CD4-positive, alpha-beta T cell treated with Interleukin-4 for 1 hour (primary cell): ENCODE measurements at regions not wholly inside any gene's neighbourhood (a gene's known extent, or its start where the extent isn't known, plus 50 kb on each side); places are given as distances from the start of the nearest gene placed in this dataset.

Experiments
- DNase-seq, 2 donors: peaks; one replicate each; pipeline ENCODE4 v3.0.0-alpha.2; 2020 to 2022

DNA sequence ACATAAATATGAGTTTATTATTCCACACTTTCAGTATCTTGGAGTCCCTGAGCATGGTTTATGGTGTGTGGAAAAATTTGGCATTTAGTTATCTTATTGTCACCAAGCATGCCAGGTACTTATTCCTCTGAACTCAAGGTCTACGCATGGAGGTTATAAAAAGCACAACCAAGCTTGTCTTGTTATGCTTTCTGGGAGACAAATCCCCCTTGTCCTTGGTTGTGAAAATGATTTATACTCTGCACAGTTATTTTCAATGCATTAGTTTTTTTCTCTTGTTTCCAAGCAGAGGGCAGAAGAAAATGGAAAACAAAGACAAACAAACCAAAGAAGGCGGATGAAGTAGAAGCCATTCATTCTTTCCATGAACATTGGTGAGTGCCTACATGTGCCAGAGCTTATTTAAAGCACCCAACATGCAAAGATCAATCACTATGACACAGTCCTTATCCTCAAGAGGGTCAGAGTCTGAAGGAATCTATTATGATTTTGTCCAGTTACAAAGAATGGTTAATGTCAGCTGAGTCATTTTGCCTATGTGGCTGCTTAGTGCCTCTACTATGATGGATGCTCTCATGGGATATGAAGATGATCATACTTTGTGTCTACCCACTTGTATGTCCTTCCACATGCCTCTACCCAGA is 323.1 kb downstream of the TENT4A start:
- DNase-seq, result no peak

DNA sequence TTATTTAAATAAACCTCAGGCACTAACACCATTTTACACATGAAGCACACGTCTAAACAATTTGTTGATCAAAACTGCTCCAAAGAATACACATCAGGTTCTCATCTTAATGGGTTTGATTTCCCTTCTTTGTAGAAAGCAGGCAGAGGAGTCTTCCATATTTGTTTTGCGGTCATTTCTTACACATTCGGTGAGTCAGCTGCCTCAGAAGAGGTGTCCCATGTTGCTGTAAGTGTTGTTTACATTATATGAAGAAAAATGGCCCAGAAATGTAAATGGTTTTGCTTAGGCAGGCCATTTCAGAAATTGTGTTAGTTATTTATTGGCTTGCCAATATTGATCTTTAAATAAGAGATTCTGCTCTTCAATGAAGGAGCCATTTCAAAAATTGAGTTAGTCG is 325.8 kb downstream of the TENT4A start:
- DNase-seq, result no peak

DNA sequence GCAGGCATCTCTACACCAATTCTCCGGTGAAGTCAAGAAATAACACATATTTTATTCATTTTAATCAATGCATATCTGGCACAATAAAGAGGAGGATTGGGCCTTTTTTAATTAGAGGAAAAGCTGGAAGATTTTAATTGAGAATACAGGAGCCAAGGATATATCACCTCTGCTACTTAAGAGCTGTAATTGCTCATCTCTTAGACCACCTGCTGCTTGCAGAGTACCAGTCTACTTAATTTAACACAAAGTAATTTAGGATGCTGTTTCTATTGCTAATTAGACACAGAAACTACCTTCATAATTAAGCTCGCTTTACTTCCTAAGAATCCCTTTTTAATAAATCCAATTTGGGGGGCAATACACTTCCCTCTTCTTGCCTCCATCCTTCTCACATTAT is 326.9 kb downstream of the TENT4A start:
- no peak for DNase-seq

DNA sequence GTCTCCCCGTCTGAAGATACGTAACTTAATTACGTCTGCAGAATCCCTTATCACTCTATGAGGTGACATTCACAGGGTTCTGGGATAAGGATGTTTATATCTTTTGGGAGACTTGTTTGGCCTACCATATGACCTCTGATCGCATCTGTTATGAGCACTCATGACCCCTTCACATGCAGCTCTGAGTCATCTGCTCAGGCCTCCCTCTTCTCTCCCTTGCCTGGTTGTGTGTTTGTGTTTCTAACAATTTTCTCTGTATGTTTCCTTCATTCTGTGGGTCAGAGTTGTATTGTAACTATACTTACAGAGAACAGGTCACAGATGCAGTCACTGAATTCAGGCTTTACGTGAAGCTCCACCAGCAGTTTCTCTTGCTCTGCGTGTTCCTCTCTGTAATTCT is 330.6 kb downstream of the TENT4A start:
- no peak for DNase-seq

DNA sequence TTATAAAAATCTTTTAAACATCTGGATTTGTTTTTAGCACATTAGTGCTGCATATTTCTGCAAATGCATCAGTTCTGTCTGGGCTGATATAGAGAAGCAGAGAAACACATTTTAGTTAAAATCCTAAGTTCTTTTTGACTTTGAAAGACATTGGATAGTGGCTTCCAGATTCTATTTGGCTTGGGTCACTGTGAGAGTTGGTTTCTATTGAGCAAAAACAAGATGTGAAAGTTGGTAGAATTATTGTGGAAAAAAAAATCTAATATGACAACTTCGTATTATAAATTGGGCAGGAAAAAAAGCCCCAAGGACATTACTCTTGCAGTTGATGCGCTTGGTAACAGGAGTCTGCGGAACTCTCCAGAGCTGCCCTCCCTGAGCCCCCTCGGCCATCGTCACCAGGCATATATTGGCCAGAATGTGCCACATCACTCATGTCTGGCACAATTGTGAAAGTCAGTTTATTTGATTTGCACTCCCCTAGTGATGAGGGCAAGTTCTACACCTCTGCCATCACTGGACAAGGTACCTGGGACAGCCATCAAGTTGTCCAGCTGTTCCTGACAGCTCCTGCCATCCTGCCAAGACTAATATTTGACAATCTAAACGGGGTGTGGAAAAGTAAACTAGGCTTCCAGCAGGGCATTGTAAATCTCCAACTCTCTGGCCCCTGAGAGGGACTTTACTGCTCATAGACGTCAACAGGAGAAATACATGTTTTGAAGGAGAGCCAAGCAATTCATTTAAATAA is 334.5 kb downstream of the TENT4A start:
- no peak for DNase-seq

DNA sequence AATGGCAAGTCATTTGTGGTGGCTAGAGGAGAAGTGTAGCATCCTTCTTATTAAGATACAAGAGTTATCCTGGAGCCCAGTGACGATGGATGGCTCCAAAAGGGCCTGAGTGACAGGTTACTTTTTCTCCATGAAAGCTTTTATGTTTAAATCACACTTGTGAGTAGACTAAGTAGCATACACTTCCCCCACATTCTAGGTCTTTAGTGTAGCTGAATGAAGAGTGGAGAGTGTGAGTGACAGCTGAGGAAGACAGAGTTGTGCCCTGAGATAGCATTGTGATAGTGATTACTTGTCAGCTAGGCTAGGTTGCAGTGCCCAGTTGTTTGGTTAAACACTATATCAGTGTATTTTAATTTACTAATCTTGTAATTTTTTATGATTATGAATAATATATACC is 337.8 kb downstream of the TENT4A start:
- no peak for DNase-seq

DNA sequence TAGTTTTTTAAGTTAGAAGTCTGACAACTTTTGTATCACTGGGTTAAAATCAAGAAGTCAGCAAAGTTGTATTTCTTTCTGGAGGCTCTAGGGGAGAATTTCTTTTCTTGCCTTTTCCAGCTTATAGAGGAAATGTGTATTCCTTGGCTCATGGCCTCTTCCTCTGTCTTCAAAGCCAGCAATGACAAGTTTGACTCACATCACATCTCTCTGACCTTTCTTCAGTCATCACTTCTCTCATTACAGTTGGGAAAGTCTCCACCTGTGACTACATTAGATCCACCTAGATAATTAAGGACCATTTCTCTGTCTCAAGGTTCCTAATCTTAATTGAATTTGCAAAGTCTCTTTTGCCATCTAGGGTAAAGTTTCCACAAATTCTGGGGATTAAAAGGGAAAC is 339.9 kb downstream of the TENT4A start:
- DNase-seq, result no peak

DNA sequence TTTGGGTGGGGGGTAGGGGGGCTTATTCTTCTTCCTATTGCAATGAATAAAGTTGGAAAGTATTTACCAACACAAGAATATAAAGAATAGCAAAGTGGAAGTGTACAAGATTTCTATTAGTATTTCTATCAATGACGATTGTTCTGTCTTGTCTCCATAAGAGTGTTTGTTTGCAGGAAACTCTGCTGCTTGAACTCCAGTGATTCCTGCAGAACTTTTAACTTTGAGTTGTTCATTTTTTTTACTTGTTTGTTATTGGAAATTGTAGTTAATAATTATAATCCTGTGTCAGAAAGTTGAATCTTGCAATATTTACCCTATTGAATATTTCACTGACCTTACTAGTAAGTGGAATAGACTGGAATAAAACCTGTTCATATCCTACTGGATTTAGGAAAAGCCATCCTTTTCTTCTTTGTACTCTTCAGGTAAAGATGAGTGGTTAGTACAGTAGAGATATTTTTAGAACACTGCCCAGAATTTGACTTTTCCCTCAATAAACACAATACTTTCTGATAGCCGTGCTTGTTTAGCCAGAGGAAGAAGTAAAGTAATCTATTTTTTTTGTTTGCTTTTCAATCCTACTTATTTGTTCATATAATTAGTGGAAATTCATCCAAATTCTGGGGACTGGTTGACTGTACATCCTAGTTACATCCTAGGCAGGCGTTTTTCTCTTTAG is 340.4 kb downstream of the TENT4A start:
- no peak for DNase-seq

DNA sequence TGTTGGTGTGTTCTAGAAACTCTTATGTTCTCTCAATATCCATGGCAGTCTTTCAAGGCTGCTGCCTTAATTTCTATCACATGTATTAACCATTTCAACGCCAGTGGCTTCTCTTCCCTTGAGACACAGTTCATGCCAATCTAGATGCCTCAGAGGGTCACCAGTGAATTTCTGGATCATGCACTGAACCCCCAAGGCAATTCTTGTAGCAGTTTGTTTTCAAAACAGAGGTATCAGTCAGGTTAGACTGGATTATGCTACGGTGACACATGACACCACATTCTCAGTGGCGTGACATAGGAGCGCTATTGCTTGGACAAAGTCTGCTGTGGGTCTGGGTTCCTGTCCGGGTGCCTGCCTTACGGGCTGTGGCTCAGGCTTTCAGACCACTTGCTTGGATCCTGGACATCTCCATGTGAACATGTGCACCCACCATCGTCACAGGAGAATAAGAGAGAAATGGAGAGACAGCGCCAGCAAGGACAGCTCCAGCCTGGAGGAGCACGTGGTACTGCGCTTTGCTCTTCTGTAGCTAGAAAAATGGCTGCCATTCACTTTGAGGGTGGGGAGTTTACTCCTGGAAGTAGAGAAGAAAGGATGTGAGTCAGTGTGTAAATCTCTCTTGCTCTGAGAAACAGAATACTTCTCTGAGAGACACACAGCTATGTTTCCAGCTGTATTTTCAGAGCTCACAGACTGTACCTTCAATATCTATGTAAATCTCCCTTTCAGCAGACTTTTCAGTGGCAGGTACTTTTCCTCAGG is 329.3 kb upstream of the ADCY2 start:
- DNase-seq, result no peak

DNA sequence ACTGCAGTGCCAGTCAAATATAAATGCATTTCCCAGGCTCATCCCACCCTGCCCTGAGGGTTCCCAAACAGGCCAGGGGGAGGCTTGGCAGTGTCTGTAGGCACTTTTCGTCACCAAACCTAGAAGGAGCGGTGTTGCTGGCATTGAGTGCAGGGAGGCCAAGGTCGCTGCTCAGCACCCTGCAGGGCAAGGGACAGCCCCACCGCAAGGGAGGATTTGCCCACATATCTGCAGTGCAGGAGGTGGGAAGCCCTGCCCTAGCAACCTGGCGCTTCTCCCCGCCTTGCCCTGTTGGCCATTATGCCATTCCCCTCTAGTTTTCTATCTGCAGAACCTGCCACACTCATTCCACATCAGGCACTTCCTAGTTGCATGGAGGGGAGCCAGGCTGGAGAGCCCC is 327.8 kb upstream of the ADCY2 start:
- no peak for DNase-seq

DNA sequence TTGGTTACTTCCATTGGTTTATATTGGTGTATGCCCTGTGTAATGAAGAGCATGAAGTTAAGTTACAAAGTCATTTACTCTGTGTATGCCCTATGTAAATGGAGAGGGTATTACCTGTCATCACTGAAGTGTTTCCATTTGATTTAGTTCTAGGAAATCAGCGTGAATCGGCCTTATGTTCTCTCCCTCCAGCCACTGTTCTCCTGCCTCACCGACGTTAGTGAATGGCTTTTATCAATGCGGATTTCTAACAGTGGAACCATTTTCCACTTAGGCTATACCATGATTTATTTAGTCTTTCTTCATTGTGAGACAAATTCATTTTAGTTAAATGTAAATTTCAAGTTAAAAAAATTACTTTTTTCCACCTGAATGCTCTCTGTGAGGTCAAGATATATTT is 327.0 kb upstream of the ADCY2 start:
- no peak for DNase-seq

DNA sequence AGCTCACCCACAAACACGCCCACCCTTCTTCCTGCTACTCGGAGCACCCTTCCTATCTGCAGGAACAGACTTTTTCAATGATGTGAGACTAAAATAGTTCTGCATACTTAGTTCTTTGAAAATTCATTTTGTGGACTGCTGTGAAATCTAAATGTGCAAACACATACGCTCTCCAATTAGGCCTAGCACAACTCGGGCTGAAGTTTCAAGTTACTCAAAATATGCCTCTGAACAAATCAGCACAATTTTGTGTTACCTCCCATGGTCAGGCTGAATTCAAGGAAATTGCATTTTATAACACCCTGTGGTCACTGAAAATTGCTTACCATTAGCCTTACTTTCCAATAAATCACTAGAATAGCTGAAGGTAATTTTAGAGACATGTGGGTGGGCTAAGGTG is 323.8 kb upstream of the ADCY2 start:
- no peak for DNase-seq

DNA sequence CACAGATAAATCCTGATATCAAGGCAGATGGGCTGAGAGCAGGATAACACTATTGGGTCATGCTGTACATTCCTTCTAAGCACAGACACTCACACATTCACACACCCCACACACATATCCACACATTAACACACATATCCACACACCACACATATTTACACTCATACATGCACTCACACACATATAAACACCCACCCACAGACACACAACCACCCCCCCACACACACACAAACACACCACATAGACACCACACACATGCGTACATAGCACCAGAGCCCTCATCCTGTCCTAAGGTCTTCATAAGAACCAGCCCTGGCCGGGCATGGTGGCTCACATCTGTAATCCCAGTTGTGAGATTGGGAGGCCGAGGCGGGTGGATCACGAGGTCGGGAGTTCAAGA is 322.3 kb upstream of the ADCY2 start:
- DNase-seq, result no peak

DNA sequence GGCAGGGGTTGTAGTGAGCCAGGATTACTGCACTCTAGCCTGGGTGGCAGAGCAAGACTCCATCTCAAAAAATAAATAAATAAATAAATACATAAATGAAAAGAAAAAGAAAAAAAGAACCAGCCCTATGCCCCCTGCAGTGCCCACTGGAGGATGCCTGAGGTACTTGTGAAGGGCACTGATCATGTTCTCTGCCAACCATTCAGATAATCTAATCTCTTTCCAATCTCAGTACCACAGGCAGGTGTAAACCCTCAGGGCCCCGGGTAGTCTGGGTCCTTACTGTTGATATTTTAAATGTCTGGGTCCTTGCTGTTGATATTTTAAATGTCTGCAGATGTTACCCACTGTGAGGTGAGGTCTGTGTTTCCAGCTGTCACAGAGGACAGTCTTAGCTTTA is 321.8 kb upstream of the ADCY2 start:
- no peak for DNase-seq

DNA sequence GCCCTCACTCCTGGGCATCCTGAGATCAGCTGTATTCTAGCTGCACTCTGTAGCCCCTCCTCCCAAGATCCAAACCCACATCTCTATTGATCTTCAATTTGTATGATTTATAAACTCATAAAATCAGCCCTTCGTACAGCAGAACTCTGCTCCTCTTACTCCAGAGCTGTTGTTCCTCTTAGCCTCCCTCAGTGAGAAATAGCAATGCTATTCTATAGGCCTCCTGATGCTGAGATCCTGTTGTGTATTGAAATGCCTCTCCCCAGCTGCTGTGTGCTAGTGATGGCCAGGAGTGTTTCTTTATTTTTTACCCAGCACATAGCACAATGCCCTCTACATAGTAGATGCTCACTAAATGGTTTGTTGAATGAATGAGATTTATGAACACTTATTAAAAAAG is 320.5 kb upstream of the ADCY2 start:
- DNase-seq, result no peak

DNA sequence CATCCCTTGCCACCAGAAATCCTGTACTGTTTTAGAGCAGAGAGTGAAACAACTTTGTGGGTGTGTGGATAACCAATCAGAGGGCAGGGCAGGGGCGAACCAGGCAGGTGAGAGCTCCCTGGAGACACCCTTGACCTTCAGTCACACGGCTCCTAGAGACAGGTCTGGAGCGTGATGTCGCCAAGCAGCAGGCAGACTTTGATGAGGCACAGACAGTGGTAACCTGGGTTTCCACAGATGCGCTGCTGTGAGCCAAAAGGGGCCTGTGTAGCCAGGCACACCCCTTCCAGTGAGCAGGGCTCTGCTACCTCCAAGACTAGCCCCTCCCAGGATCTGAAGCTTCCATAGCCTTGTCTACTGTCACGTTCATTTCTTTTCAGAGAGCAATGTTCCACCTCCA is 317.8 kb upstream of the ADCY2 start:
- no peak for DNase-seq

DNA sequence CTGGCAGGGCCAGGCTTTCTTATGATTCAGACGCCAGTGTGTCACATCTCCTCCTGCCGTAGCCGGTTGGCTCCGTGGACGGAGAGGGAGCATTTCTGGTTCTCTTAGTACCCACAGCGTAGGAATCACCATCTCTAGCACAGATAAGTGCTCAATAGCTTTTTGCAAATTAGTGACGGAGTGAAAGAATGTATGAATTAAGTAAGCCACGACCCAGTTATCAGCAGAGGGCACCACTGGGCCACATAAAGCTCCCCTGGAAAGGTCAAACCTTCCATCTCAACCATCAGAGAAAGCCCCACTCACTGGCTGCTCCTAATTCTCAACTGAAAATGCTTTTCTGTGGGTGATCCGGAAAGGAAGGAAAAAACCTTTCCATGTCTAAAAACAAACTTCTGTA is 317.0 kb upstream of the ADCY2 start:
- DNase-seq, result no peak

DNA sequence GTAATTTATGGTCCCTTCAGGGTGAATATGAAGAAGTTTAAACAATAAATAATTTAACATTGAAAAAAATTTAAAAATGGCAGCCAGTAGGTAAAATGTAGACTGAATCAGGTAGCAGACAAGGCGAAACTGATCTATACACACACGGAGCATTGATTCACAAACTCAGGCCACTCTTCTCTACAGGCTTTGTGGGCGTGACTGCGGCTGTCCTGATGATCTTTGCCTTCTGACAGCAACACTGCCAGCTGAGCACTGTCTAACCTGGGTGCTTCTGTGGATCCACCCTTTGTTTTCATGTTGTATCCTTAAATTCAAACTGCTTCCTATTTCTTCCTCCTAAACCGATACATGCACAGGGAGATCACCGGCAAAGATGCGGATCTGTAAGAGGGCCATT is 315.4 kb upstream of the ADCY2 start:
- no peak for DNase-seq

DNA sequence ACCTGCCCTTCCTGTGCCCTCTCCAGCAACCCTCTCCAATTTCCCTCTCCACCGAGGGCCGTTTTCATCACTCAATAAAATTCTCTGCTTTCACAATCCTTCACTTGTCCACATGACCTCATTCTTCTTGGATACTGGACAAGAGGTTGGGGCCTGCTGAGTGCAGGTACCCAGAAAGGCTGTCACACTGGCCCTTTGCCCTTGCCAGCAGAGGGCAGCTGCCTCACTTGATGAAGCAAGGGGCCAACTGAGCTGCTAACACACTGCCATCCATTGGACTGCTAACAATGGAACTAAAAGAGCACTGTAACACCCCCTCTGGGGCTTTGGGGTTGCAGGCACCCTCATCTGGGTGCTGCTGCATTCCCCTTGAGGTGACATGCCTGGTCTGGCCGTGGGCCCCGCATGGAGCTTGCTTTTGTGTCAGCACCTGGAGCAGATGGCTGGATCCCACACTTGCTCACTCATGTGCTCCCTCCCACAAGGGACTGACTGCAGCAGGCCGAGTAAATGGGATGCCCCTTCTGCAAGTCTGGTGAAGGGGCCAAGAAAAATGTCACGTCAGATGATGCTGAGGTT is 308.1 kb upstream of the ADCY2 start:
- DNase-seq, result no peak

DNA sequence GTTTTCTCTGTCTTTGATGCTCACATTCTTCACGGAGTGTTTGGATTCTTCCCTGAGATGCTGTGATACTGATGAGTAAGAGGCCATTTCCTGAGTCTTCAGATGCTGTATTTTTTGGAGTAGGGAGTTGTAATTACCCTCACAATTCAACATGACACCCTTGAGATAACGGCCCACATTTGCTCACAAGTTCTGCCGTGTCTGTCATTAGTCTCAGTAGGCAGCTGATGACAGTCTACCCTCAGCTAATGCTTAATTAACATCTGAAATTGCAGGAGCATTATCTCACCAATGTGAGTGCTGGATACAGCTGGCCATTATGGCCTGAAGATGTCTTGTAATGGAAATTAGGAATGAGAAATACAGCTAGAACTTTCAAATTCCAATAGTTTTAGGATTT is 307.1 kb upstream of the ADCY2 start:
- DNase-seq, result no peak

DNA sequence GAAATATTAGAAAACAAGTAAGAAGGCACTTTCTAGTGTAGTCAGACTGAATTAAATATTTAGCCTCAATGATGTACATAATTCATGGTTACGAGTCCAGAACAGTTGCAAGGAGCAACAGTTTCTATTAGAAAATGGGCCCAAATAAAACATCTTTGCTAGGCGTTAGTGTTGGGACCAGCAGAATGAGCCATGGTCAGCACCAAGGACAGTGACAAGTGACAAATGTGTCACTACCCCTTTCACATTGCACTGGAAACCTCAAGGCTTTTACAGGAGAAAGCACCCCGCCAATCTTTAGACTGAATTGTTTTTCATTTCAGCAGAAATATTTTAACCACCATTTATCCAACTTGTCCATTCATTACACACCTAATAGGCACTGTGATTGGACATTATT is 301.3 kb upstream of the ADCY2 start:
- no peak for DNase-seq

DNA sequence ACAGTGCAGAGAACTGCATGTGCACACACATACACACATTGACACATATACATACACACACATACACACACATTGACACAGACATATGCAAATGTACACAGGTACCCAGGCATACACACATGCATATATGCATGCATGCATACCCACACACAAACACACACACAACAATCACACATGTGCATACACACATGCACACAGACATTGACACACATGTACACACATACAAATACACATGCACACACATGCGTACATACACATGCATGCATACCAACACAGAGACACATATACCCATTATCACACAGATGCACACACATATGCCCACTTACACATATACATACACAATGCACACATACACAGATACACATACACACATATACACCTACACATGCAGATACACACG is 299.6 kb upstream of the ADCY2 start:
- DNase-seq, result no peak

DNA sequence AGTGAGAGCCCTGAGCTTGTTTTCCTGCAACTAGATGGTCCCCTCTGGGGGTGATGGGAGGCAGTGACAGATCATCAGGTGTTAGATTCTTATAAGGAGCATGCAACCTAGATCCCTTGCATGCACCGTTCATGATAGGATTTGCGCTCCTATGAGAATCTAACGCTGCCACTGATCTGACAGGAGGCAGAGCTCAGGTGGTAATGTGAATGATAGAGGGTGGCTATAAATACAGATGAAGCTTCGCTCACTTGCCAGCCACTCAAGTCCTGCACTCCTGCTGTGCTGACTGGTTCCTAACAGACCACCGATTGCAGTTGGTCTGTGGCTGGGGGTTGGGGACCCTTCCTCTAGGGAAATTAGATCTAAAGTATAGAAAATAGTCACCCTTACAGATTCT is 290.6 kb upstream of the ADCY2 start:
- DNase-seq, result no peak
